B cell (primary cell): ENCODE measurements at regions not wholly inside any gene's neighbourhood (a gene's known extent, or its start where the extent isn't known, plus 50 kb on each side); places are given as distances from the start of the nearest gene placed in this dataset.

ENCODE experiments used
- ATAC-seq: fragments of 200-7000 bp; cut with Tn5 transposase; one replicate; pipeline ENCODE4 v1.10.0; 2021; ENCODE audit warnings: low read depth, mild to moderate bottlenecking, moderate number of reproducible peaks, moderate library complexity
- CTCF ChIA-PET: fragments of 350-600 bp; sonication (Branson Sonifier 250); formaldehyde crosslinking; loops from one replicate; lab custom pipeline; 2021; ENCODE audit warnings: antibody characterized with exemption, inconsistent platforms; lab: Charles Lee
- POLR2A ChIA-PET: fragments of 350-600 bp; sonication (Branson Sonifier 250); formaldehyde crosslinking; loops from one replicate; lab custom pipeline; 2021; ENCODE audit warnings: antibody characterized with exemption; lab: Charles Lee
- DNase-seq: peaks from one replicate; pipeline ENCODE4 v3.0.0; 2013
- H2AFZ ChIP-seq: 2 replicates; pipeline ENCODE4 v1.6.1; 2012; ENCODE audit warnings: mild to moderate bottlenecking, low read depth, low read length; ENCODE audit not compliant: insufficient read depth, poor library complexity, severe bottlenecking
- H3K27ac ChIP-seq, 2 donors: 1 replicate in 1 of 2; 2 replicates in 1 of 2; pipeline ENCODE4 v1.5.1; 2012 to 2013; ENCODE audit warnings: low read length in 2 of 2, mild to moderate bottlenecking in 2 of 2, moderate library complexity in 1 of 2
- H3K27me3 ChIP-seq, 4 experiments: fragments of 200-600 bp in 1 of 4; sonication (generic) in 1 of 4; replicated peaks in 1 of 4; 1 replicate in 2 of 4; 2 replicates in 2 of 4; pipeline versions ENCODE4 v1.6.1 to v1.7.0; 2013 to 2016; ENCODE audit warnings: low read length in 3 of 4, mild to moderate bottlenecking in 2 of 4, mixed read lengths in 1 of 4, moderate library complexity in 1 of 4; ENCODE audit not compliant: insufficient read depth in 4 of 4, control insufficient read depth in 3 of 4; ENCODE audit errors: control extremely low read depth in 1 of 4
- H3K36me3 ChIP-seq, 2 experiments: replicated peaks in 1 of 2; 1 replicate in 1 of 2; 2 replicates in 1 of 2; pipeline versions ENCODE4 v1.6.1 to v1.7.1; 2013; ENCODE audit warnings: low read length in 1 of 2; ENCODE audit not compliant: insufficient read depth in 2 of 2, control insufficient read depth in 1 of 2; ENCODE audit errors: control extremely low read depth in 1 of 2, extremely low read depth in 1 of 2
- H3K4me1 ChIP-seq, 2 donors: fragments of 200-600 bp in 1 of 2; sonication (generic) in 1 of 2; 1 replicate in 1 of 2; 2 replicates in 1 of 2; pipeline versions ENCODE4 v1.5.1 to v1.6.1; 2013 to 2017; ENCODE audit warnings: low read length in 2 of 2; ENCODE audit not compliant: control insufficient read depth in 2 of 2, insufficient read depth in 2 of 2
- H3K4me2 ChIP-seq: replicated peaks from 2 replicates; pipeline ENCODE3; 2012; ENCODE audit warnings: mild to moderate bottlenecking, low read depth, low read length; ENCODE audit not compliant: poor library complexity, severe bottlenecking
- H3K4me3 ChIP-seq, 5 experiments: fragments of 200-600 bp in 1 of 5; sonication (generic) in 1 of 5; 1 replicate in 3 of 5; 2 replicates in 2 of 5; pipeline versions ENCODE4 v1.5.1 to v1.7.0; 2011 to 2016; ENCODE audit warnings: low read length in 4 of 5, mild to moderate bottlenecking in 4 of 5, low read depth in 2 of 5, control low read depth in 1 of 5, moderate library complexity in 1 of 5; ENCODE audit not compliant: insufficient read depth in 1 of 5; ENCODE audit errors: control extremely low read depth in 1 of 5, extremely low read depth in 1 of 5
- H3K79me2 ChIP-seq: fragments of 200-600 bp; sonication (generic); one replicate; pipeline ENCODE4 v1.6.0; 2016; ENCODE audit warnings: low read length; ENCODE audit not compliant: control insufficient read depth, insufficient read depth
- H3K9ac ChIP-seq: fragments of 200-600 bp; sonication (generic); 2 replicates; pipeline ENCODE4 v1.6.1; 2017; ENCODE audit warnings: mild to moderate bottlenecking, low read length, moderate library complexity
- H3K9me3 ChIP-seq, 3 donors: one replicate each; pipeline versions ENCODE4 v1.6.1 to v1.7.1; 2013; ENCODE audit warnings: low read length in 2 of 3; ENCODE audit not compliant: control insufficient read depth in 2 of 3, insufficient read depth in 1 of 3; ENCODE audit errors: control extremely low read depth in 1 of 3
- H4K20me1 ChIP-seq: 2 replicates; pipeline ENCODE4 v1.6.0; 2012; ENCODE audit warnings: mild to moderate bottlenecking, low read length; ENCODE audit not compliant: insufficient read depth, control insufficient read depth, poor library complexity, severe bottlenecking
- H3K27ac Mint-ChIP-seq: one replicate; pipeline ENCODE4 v1.8.0; 2021; ENCODE audit warnings: mixed read lengths
- H3K27me3 Mint-ChIP-seq: one replicate; pipeline ENCODE4 v1.8.0; 2021; ENCODE audit warnings: mixed read lengths
- H3K4me1 Mint-ChIP-seq: one replicate; pipeline ENCODE4 v1.8.0; 2021; ENCODE audit warnings: mixed read lengths
- H3K4me3 Mint-ChIP-seq: one replicate; pipeline ENCODE4 v1.8.0; 2021; ENCODE audit warnings: mixed read lengths
- H3K9me3 Mint-ChIP-seq: one replicate; pipeline ENCODE4 v1.8.0; 2022; ENCODE audit warnings: mixed read lengths; ENCODE audit not compliant: insufficient read depth
- EZH2 ChIP-seq: IDR thresholded peaks from 2 replicates; pipeline ENCODE4 v1.6.1; 2012; ENCODE audit warnings: borderline replicate concordance, low read depth, mild to moderate bottlenecking, moderate library complexity, low read length; ENCODE audit not compliant: insufficient read depth, poor library complexity, severe bottlenecking
- WGBS: methylation state at CpG from one replicate; pipeline ENCODE4 v1.1.5; 2013; ENCODE audit warnings: missing lambda C conversion rate; ENCODE audit not compliant: insufficient coverage; 5-methylcytosine and 5-hydroxymethylcytosine counted together
- intact Hi-C: fragments of 100-400 bp; cut with micrococcal nuclease; formaldehyde crosslinking; loops from one replicate; pipeline ENCODE4 v1.10.0; 2022
- TF ChIP-seq, protein P1 (sequence below): fragments of 200-600 bp; IDR thresholded peaks from one replicate; pipeline ENCODE4 v1.8.0; 2022; ENCODE audit warnings: antibody characterized with exemption, mild to moderate bottlenecking

DNA sequence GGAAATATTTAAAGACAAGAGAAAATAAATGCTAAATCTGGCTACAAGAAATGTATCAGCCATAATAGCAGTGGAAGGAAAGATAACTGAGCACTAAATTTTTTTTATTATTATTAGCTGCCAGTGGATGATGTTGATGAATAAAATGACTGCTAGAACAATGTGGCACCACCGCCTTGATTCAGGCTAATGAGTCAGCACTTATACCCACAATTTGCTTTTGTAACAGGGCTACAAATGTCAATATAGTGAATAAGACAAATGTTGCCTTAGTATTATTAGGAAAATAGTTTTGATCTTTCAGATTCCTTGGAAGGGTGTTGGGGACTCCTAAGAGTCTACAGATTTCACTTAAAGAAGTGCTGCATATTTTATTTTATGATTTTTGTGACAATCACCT is 555.2 kb upstream of the GRAMD2B start:
- no peak for TF ChIP-seq EZH2
- TF ChIP-seq, protein P1, sequence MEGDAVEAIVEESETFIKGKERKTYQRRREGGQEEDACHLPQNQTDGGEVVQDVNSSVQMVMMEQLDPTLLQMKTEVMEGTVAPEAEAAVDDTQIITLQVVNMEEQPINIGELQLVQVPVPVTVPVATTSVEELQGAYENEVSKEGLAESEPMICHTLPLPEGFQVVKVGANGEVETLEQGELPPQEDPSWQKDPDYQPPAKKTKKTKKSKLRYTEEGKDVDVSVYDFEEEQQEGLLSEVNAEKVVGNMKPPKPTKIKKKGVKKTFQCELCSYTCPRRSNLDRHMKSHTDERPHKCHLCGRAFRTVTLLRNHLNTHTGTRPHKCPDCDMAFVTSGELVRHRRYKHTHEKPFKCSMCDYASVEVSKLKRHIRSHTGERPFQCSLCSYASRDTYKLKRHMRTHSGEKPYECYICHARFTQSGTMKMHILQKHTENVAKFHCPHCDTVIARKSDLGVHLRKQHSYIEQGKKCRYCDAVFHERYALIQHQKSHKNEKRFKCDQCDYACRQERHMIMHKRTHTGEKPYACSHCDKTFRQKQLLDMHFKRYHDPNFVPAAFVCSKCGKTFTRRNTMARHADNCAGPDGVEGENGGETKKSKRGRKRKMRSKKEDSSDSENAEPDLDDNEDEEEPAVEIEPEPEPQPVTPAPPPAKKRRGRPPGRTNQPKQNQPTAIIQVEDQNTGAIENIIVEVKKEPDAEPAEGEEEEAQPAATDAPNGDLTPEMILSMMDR, result no peak
- Histone ChIP-seq H3K9ac (no peak overlapping the region), H3K4me1 (no peaks in the 10 kb centered on the region), H3K27me3 (no peaks in the 10 kb centered on the region), H3K9me3 (no peaks in the 10 kb centered on the region), H3K36me3 (no peaks in the 10 kb centered on the region), H3K4me2 (no peak overlapping the region), H3K27ac (no peak overlapping the region), H3K4me3 (no peak overlapping the region), H3K79me2 (no peaks in the 10 kb centered on the region), H2AFZ (no peak overlapping the region), H4K20me1 (no peaks in the 10 kb centered on the region)
- intact Hi-C loops, result no loop called here
- Mint-ChIP-seq H3K27ac (no peak overlapping the region), H3K27me3 (peaks cover 3% of the 10 kb centered on the region), H3K4me3 (no peak overlapping the region), H3K4me1 (no peaks in the 10 kb centered on the region), H3K9me3 (no peaks in the 10 kb centered on the region)
- POLR2A ChIA-PET, result no interaction called here
- CTCF ChIA-PET, result interaction anchor here (0.9 kb wide), 1 partner anchor 1344 kb away, joined by 3 read pairs; no protein-coding TSS in a partner anchor
- no peak for ATAC-seq
- DNase-seq, result no peak
- WGBS, result no CpG with 5 or more reads among the region's 1 CpG

DNA sequence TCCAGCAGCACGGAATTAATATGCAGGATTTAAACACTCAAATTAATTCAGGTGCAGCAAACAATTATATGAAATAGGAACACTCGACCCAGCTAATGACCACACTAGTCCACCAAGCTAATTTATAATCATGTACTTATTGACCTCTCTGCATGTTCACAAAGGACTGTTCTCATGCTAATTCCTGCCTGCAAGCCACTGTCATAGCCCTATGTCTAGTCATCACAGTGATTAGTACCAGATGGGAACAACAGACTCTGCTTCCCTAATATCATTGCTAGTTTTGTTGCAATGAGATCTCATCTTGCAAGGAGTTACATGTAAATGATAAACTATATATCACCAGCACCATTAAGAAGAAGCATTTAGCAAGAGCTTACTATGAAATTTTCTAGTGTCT is 553.0 kb upstream of the GRAMD2B start:
- ChIA-PET CTCF (no interaction called here), POLR2A (no interaction called here)
- Histone ChIP-seq H3K9me3 (peaks cover 0 to 1% (median 0%) of the 10 kb centered on the region in 3 donors), H3K27ac (no peak overlapping the region), H3K27me3 (no peaks in the 10 kb centered on the region), H4K20me1 (no peaks in the 10 kb centered on the region), H3K9ac (no peak overlapping the region), H3K4me3 (no peak overlapping the region), H3K79me2 (no peaks in the 10 kb centered on the region), H2AFZ (no peak overlapping the region), H3K4me2 (no peak overlapping the region), H3K4me1 (no peaks in the 10 kb centered on the region), H3K36me3 (no peaks in the 10 kb centered on the region)
- no peak overlapping the region for H3K27ac Mint-ChIP-seq
- no peak for ATAC-seq
- TF ChIP-seq EZH2, result no peak
- TF ChIP-seq, protein P1, result no peak
- 100% methylated on average over 1 of the region's 2 CpGs for WGBS
- no peaks in the 10 kb centered on the region for H3K4me1 Mint-ChIP-seq
- no peaks in the 10 kb centered on the region for H3K9me3 Mint-ChIP-seq
- H3K27me3 Mint-ChIP-seq, result peaks cover 3% of the 10 kb centered on the region
- no peak overlapping the region for H3K4me3 Mint-ChIP-seq
- intact Hi-C loops, result no loop called here
- no peak for DNase-seq
